Activated CD8-positive, alpha-beta memory T cell treated with anti-CD3 and anti-CD28 coated beads for 36 hours (primary cell): ENCODE measurements at regions not wholly inside any gene's neighbourhood (a gene's known extent, or its start where the extent isn't known, plus 50 kb on each side); places are given as distances from the start of the nearest gene placed in this dataset.

ENCODE experiments used
- CTCF ChIA-PET: fragments of 350-600 bp; sonication (Branson Sonifier 250); formaldehyde crosslinking; loops from one replicate; lab custom pipeline; 2021; ENCODE audit warnings: antibody characterized with exemption; lab: Charles Lee
- POLR2A ChIA-PET: fragments of 350-600 bp; sonication (Branson Sonifier 250); formaldehyde crosslinking; loops from one replicate; lab custom pipeline; 2021; ENCODE audit warnings: antibody characterized with exemption; lab: Charles Lee

DNA sequence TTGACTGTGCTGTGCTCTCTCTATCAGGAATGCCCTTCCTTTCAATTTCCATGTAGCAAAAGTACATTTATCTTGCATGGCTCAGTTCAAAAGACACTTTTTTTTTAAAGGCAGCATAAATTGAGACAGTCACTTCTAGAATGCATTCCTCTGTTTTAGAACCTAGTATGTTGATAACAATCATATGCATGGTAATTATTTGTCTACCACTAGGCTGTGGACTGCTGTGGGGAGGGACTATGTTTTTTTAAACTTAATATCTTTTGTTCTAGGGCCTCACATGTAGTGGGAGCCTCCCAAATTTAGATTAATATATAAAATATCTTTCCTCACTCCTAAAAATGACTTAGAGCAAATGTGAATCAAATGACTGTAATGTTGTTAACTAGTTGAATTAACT, 269.9 kb downstream of the MEIS1 start:
- ChIA-PET CTCF (no interaction called here), POLR2A (no interaction called here)

DNA sequence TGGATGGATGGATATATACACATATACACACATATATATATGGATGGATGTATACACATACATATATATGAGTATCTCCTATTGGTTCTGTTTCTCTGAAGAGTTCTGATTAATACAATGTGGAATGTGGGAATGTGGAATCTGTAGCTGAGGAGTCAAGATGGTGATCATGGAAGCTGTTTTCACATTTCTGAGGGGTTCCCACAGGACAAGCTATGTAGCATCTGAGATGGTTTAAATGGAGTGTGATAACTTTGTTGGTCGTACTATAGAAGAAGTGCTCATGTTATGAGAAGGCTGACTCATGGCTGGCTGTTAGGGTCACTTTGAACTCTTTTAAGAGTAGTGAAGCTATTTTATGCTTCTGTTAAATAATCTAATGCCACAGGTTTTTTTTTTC, 279.7 kb downstream of the MEIS1 start:
- CTCF ChIA-PET, result interaction anchor here (0.7 kb wide), 1 partner anchor 203 kb away, joined by 3 read pairs; no protein-coding TSS in a partner anchor
- POLR2A ChIA-PET, result no interaction called here

DNA sequence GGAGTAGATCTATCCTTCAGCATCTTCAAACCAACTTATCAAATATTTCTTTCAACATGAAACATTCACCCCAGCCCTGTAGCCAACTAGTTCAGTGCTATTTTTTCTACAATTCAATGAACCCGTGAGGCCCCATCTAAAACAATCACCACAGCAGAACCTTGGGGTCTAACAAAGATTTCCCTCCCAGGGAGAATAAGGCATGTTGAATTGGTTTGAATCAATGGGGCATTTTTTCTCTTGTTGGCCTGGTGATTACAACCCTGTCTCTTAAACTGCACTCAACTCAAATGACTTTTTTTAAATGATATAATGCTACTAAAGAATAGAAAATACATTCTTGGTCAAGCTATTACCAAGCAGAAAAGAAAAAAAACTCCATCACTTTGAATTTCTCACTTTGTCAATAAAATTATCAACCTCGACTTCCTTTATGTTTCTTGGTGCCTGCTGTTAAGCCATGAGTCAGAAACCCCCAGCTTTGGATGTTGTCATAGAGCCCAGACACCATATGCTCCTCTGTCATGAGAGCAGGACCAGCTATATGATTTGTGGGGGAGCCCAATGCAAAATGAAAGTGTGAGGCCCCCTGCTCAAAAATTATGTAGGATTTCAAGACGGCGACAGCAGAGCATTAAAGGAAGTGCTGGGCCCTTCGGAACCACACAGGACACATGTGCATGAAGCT, 282.4 kb downstream of the MEIS1 start:
- CTCF ChIA-PET, result no interaction called here
- POLR2A ChIA-PET, result no interaction called here

DNA sequence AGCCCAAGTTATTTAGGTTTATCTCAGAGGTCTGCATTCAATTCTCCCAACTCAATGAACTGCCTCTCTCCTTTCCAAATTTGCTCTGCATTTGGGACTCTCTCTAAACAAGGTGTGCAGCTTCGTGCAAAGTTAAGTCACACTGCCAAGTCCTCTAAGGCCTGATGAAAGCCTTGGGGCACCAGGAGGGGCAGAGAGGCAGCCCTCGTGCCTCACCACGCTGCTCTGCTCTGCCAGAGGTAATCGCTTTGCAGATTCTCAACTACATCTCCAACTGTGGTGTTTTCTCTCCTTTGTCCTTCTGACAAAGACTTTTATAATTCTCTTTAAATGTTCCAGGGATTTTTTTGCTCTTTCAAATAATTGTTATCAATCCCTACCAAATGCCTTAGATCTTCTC, 283.0 kb downstream of the MEIS1 start:
- POLR2A ChIA-PET, result no interaction called here
- CTCF ChIA-PET, result no interaction called here

DNA sequence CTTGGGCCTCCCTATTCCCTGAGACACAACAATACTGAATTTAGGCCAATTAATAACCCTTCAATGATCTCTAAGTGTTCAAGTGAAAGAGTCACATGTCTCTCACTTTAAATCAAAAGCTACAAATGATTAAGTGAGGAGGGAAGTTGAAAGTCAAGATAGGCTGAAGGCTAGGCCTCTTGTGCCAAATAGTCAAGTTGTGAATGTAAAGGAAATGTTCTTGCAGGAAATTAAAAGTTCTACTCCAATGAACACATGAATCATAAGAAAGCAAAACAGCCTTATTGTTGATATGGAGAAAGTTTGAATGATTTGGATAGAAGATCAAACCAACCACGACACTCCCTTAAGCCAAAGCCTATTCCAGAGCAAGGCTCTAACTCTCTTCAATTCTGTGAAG, 286.9 kb downstream of the MEIS1 start:
- ChIA-PET CTCF (no interaction called here), POLR2A (no interaction called here)

DNA sequence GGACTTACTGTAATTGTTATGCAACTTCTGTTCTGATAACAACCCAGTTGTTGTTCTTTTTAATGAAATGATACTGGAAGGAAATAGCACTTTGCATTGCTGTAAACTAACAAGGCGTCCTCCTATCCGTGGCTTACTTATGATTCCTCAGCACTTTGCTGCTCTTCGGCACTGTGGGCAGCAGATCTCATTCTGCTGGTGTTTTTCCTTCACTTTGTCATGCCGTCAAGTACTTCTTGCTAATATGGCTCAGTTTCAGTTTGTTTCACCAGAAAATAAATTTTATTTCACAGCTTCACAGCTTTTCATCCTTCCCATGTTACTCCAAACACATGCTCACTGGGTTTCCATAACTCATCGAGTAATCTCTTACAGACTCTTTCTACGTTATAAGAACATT, 289.3 kb downstream of the MEIS1 start:
- POLR2A ChIA-PET, result no interaction called here
- CTCF ChIA-PET, result no interaction called here

DNA sequence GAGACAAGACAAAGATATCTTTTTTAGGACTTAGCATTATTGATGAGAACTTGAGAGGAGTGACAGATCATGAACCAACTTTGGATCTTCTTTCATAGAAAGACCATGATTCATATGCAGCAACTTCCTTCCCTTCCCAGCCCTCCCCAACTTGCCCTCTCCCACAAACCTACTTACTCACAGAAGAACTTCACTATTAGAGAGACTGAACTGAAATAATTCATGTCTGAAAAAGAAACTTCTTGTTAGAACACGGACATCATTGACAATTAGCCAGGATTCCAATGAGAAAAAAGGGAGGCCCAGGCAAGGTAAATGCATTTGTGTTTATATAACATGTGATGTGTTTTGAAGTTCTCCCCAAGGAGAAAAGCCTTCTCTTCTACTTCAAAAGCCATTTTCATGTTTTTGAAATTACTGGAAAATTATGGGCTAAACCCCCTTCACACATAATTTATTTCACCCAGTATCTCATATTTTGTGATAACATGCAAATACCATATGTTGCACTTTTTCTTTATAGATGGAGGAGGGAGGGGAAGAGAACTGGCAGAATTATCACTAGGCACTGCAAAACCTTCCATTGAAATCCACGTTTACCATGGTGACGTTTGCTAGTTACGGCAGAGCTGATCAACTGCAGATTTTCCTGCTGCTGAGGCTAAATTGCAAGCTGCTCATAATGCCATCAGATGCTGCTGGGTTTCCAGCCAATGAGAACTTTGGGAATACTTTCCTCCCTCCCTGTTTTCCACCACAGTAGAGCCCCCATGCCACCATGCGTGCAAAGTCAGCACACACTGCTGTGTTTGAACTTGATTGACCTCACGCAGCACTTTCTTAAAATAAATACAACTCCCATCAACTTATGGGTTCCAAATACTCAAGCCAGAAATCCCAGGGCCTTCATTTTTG, 294.7 kb downstream of the MEIS1 start:
- ChIA-PET POLR2A (no interaction called here), CTCF (no interaction called here)

DNA sequence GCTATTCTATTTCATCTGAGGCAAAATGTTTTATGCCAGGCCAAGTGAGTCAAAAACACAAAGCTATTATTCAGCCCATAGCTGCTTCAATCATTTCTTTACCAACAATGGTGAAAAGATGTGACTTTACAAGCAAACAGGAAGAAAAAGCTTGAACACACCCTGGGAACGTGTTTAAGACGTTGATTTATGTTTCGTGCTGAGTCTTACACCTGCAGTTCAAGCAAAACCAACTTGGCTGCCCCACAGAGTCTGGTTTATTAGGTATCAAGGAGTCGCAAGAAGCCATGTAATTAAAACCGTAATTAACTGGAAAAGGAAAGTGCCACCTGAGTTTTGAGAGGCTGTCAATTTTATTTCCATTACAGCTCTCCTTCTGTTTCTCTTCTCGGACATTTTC, 295.5 kb downstream of the MEIS1 start:
- ChIA-PET POLR2A (no interaction called here), CTCF (no interaction called here)

DNA sequence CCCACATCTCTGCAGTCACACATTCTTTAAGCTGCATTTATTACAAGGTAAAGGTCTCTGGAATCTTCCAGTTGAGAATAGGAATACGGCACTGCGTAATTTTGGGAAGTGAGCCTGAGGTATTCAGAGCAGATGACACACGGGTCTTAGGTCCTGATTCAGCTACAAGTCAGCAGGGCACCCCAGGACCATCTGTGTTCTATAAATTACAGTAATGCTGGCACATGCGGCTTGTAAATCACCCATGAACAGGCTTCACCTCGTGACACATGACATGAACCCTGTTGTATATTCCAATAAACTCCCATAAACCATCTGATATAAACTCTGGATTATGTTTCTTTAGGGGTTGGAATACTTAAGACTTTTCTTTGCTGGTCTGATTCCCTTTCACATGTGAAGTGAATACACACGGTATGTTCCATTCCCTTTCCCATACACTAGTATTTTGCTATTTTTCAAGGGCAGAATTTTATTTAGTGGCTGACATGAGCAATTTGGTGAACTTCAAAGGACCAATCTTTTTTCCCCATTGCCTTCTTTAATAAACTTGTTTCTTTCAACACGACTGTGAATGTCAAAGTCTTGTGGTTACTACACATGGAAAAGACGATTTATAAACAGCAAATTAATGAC, 298.6 kb downstream of the MEIS1 start:
- ChIA-PET POLR2A (no interaction called here), CTCF (no interaction called here)

DNA sequence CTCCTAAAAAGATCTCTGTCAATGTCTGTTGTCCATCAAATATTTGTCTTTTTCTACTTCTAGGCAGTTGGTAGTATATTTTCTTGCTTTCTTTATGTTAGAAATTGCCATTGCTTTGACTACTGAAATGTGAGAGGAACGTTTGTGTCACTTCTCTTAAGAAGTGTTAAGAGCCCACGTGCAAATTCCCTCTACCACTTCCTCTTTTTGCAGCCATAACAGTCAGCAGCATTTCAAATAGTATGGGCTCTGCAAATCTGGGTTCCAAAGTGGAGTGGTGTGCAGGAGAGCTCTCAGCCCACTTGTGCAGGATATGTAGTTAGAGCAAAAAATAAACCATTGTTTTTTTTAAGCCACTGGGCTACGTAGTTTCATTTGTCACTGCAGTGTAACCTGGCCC, 314.0 kb downstream of the MEIS1 start:
- ChIA-PET POLR2A (no interaction called here), CTCF (no interaction called here)

DNA sequence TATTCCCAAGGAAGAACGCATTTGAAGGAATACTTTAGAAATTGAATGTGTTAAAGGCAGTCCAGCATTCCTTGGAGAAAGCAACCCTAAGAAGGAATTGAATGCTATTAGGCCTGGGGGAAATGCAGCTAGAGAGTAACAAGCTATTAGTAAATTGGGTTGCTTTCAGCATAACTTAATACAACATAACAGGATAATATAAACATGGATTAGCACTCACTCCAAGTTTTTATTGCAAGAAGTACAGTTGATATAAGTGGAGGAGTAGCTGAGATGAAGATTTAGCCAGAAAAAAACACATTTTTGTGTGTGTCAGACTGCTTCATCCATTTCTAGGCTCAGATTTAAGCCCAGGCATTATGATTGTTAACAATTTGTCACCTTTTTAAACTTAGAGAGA, 314.6 kb downstream of the MEIS1 start:
- POLR2A ChIA-PET, result no interaction called here
- CTCF ChIA-PET, result no interaction called here

DNA sequence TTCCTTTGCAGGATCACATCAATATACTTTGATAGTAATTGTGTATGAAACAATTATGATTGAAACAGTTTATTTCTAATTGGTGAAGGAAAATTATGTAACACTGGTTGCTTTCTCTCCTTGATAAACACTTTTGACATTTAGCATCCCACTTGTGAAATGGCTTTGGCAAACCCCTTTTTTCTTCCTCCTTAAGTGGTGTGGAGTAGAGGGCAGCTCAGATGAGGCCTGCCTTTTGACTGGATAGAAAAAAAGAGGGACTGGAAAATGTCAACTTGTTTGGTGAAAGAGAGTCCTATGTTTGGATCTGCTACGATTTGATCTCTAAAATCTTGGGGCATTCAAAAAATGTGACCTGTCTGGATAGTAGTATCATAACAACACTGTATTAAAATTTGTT, 318.3 kb downstream of the MEIS1 start:
- ChIA-PET POLR2A (no interaction called here), CTCF (no interaction called here)

DNA sequence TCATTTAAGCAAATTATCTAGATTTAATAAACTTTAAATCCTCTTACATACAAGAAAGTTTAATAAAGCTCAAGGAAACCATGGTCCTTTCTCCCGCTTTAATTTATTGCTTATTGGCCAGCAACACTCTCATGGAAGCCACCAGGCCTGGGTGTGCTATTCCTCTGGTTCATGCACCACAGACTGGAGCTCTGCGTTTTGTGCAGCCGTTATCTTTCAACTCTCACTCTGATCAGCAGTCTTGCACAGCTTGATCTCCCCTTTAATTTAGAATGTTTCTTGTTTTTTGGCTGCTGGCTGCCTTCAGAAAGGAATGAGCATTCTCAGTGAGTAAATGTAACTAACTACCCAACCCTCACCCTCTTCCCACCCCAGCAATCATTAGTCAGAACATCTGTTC, 318.7 kb downstream of the MEIS1 start:
- ChIA-PET CTCF (no interaction called here), POLR2A (no interaction called here)

DNA sequence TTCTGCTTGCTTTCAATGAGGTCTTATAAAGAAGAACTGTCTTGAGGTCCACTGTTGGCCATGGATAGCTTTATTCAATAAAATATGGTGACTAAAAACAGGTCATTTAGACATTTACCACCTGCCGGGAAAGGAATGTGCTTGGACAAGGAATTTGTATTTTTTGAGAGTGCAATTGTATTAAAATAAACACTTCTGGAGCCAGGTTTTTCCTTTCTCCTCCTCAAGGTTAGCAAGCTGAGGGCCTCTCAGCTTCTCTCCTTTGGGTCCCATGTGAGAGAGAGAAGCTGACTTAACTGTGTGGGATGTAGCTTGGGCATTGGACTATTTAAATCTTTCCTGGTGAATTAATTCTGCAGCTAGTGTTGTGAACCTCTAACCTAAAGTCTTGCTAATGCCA, 321.0 kb downstream of the MEIS1 start:
- ChIA-PET CTCF (no interaction called here), POLR2A (no interaction called here)

DNA sequence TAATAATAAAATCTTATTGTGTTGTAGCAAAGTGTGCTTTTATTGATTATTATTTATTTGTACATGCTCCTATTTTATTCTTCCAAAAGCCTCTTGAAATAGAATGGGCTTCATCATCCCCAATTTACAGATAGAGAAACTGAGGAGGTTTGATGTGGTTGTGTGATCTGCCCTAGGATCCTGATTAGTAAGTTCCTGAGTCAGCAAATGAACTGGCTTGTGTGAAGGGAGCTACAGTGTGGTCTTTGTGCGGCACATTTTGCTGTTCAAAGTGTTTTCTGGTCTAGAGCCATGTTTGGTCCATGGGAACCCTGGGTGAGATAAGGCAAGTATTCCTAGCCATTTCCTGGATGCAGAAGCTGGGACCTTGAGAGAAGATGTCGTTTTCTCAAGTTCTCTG, 326.9 kb downstream of the MEIS1 start:
- POLR2A ChIA-PET, result no interaction called here
- CTCF ChIA-PET, result no interaction called here

DNA sequence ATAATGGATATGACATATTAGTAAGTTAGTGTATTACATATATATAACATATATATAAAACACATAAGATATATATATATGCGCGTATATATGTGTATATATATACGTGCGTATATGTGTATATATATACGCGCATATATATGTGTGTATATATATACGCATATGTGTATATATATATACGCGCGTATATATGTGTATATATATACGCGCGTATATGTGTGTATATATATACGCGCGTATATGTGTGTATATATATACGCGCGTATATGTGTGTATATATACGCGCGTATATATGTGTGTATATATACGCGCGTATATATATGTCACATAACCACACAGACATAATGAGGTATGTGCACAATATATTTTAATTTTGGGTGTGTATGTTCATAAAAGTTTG, 327.8 kb downstream of the MEIS1 start:
- ChIA-PET POLR2A (no interaction called here), CTCF (no interaction called here)

DNA sequence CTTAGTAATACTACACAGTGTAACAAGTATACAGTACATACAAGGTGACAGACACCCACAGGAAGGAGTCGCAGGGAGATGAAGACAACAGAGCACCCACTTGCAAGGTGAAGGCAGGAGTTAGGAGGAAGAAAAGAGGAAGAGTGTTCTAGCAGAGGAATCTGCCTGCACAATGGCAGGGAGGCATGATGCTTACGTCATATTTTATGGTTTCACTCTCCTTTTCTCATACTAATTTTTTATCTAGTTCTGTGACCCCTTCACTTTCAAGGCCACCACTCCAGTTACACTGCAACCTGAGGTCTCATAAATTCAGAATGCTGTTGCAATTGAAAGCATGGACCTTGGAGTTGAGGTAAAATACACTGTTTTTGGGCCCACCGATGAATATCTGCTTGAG, 331.7 kb downstream of the MEIS1 start:
- CTCF ChIA-PET, result no interaction called here
- POLR2A ChIA-PET, result no interaction called here

DNA sequence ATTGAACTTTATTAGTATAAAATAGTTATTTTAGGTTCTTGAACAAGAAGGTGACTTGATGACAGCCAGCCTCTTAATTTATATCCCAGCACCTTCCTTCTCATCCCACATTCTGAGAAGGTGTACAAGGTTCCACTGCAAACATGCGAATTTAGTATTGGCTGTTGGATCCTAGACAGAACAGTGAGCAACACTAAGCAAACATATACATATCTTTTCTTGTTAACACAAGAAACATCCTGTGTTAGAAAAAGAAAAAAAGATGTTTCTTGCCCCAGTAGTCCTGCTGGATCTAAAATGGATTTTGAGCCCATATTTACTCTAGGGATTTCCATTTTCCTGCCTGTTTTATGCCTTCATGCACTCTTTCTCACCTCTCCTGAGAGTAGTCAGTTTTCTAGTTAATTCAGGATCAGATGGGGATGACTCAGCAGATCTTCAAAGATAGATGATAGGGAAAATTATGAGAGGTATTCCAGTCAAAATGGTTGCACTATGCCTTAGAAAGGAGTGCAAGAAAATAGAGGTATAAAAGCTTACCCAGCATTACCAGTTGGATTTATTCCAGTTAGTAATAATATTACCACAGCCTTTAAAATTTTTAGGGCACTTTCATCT, 336.5 kb downstream of the MEIS1 start:
- POLR2A ChIA-PET, result no interaction called here
- CTCF ChIA-PET, result no interaction called here

DNA sequence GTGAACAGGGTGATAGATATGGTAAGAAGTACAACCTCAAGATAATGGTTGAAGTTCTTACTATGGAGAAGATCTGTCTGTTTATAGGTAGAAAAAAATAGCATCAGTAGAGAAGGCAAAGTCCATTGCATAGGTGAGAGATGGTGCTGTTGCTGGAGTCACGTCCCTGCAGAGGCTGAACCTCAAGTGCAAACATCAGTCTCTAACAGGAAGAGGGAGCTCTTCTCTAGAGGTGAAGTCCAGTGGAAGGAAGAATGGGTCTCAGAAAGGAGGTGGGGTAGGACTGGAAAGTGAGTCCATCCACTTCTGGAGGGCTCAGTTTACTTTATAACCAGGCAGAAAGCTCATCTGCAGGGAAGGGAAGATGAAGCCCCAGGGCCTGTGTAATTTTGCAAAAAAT, 337.7 kb downstream of the MEIS1 start:
- CTCF ChIA-PET, result no interaction called here
- POLR2A ChIA-PET, result no interaction called here

DNA sequence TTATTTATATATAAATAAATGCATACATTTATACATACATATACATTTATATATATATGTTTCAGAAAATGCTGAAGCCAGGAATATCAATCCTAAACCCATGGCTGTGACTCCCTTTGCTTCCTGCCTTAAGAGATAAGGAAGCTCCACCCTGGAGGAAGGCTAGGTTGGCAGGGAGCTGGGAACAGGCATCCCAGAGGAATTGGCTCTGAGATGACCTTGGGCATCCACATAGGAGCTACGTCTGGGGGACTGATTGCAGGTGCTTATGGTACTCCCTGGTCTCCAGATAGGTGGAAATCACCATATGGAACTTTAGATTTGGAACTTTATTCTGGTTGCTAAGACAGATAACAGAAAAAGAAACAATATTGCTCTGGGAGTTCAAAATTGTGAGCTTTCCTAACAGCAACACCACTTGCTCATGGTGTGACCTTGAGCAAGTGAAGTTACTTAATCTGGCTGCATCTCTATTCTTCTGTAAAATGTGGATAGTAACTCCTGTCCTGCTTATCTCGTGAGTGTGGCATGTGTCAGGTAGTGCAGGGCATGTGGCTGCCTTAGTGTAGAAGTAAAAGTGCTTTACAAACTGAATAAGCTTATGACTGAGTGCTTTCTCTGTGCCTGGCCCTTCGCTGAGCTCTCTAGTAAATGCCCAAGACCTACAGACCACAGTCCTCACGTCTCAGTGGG, 341.0 kb downstream of the MEIS1 start:
- ChIA-PET POLR2A (no interaction called here), CTCF (no interaction called here)
